T-cell (primary cell): ENCODE measurements at regions not wholly inside any gene's neighbourhood (a gene's known extent, or its start where the extent isn't known, plus 50 kb on each side); places are given as distances from the start of the nearest gene placed in this dataset.

Experiments
- ATAC-seq, 4 experiments: fragments of 200-7000 bp in 3 of 4; fragments of 150-1000 bp in 1 of 4; cut with Tn5 transposase; replicated peaks in 1 of 4; 1 replicate in 3 of 4; 2 replicates in 1 of 4; pipeline ENCODE4 v1.10.0; 2021; ENCODE audit warnings: moderate library complexity in 3 of 4, mild to moderate bottlenecking in 2 of 4, moderate number of reproducible peaks in 1 of 4
- CTCF ChIA-PET, 2 donors: fragments of 300-600 bp; sonication (Branson Sonifier 250); formaldehyde crosslinking; loops; one replicate each; lab custom pipeline; 2022; ENCODE audit warnings: antibody characterized with exemption in 2 of 2; lab: Charles Lee
- POLR2A ChIA-PET, 2 donors: fragments of 300-600 bp; sonication (Branson Sonifier 250); formaldehyde crosslinking; loops; one replicate each; lab custom pipeline; 2022; ENCODE audit warnings: antibody characterized with exemption in 2 of 2; lab: Charles Lee
- DNase-seq, 35 experiments: peaks; one replicate each; pipeline versions ENCODE4 v3.0.0 to v3.0.0-alpha.2; 2013 to 2023
- H3K27ac ChIP-seq: one replicate; pipeline ENCODE4 v1.5.1; 2013; ENCODE audit warnings: low read length
- H3K27me3 ChIP-seq, 2 experiments: replicated peaks in 1 of 2; 1 replicate in 1 of 2; 2 replicates in 1 of 2; pipeline versions ENCODE4 v1.6.1 to v1.7.0; 2013; ENCODE audit warnings: low read length in 1 of 2, mixed read lengths in 1 of 2; ENCODE audit not compliant: control insufficient read depth in 2 of 2, insufficient read depth in 2 of 2; ENCODE audit errors: extremely low read depth in 1 of 2
- H3K36me3 ChIP-seq, 2 donors: 1 replicate in 1 of 2; 2 replicates in 1 of 2; pipeline versions ENCODE4 v1.6.1 to v1.7.0; 2013; ENCODE audit warnings: low read length in 1 of 2; ENCODE audit not compliant: control insufficient read depth in 2 of 2, insufficient read depth in 1 of 2; ENCODE audit errors: extremely low read depth in 1 of 2
- H3K4me1 ChIP-seq, 2 experiments: 1 replicate in 1 of 2; 2 replicates in 1 of 2; pipeline versions ENCODE4 v1.6.1 to v1.7.0; 2013; ENCODE audit warnings: low read length in 2 of 2, mixed read lengths in 1 of 2; ENCODE audit not compliant: insufficient read depth in 2 of 2, control insufficient read depth in 1 of 2; ENCODE audit errors: extremely low read depth in 1 of 2
- H3K4me3 ChIP-seq, 2 donors: 1 replicate in 1 of 2; 2 replicates in 1 of 2; pipeline versions ENCODE4 v1.5.1 to v1.7.0; 2013; ENCODE audit warnings: mild to moderate bottlenecking in 2 of 2, low read length in 1 of 2, moderate library complexity in 1 of 2; ENCODE audit not compliant: control insufficient read depth in 1 of 2; ENCODE audit errors: extremely low read depth in 1 of 2
- H3K9me3 ChIP-seq: 2 replicates; pipeline ENCODE4 v1.7.0; 2013
- H3K27ac Mint-ChIP-seq, 2 donors: one replicate each; pipeline ENCODE4 v1.8.0; 2020 to 2021; ENCODE audit warnings: mild to moderate bottlenecking in 2 of 2, mixed read lengths in 2 of 2
- H3K27me3 Mint-ChIP-seq, 2 donors: one replicate each; pipeline ENCODE4 v1.8.0; 2021 to 2022; ENCODE audit warnings: mixed read lengths in 2 of 2
- H3K36me3 Mint-ChIP-seq: one replicate; pipeline ENCODE4 v1.8.0; 2021; ENCODE audit warnings: mixed read lengths
- H3K4me1 Mint-ChIP-seq, 3 donors: one replicate each; pipeline ENCODE4 v1.8.0; 2020 to 2022; ENCODE audit warnings: mixed read lengths in 3 of 3, mild to moderate bottlenecking in 1 of 3
- H3K4me3 Mint-ChIP-seq, 3 donors: one replicate each; pipeline ENCODE4 v1.8.0; 2020 to 2022; ENCODE audit warnings: mild to moderate bottlenecking in 3 of 3, mixed read lengths in 3 of 3, moderate library complexity in 3 of 3
- H3K9me3 Mint-ChIP-seq, 3 donors: one replicate each; pipeline ENCODE4 v1.8.0; 2020 to 2022; ENCODE audit warnings: mixed read lengths in 3 of 3
- WGBS: methylation state at CpG from one replicate; pipeline ENCODE4 v1.1.5; 2013; ENCODE audit warnings: missing lambda C conversion rate; ENCODE audit not compliant: insufficient coverage; 5-methylcytosine and 5-hydroxymethylcytosine counted together

DNA sequence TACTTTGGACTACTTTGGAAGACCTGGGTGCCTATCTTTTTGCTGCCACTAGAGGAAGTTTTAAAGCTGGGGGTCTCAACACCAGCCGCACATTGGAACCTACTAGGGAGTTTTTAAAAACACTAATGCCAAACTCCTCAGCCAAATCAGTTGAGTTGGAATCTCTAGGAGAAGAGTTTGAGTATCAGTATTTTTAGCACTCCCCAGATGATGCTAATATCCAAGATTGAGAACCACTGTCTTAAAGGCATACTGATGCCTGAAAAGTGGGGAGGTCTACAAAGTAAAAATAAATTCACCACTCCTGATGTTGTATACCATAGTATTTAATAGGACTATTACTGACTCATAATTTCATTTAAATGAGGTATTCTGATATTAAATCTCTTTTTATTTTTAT is 62.9 kb upstream of the COL21A1 start:
- no CpG with 5 or more reads among the region's 1 CpG for WGBS
- H3K9me3 ChIP-seq = no peaks in the 10 kb centered on the region
- no peak for ATAC-seq
- H3K27ac Mint-ChIP-seq = no peak overlapping the region
- H3K4me3 ChIP-seq = no peak overlapping the region
- no peaks in the 10 kb centered on the region for H3K4me1 ChIP-seq
- H3K4me3 Mint-ChIP-seq = no peak overlapping the region
- no peak overlapping the region for H3K27ac ChIP-seq
- H3K36me3 ChIP-seq = no peaks in the 10 kb centered on the region
- ChIA-PET CTCF (no interaction called here), POLR2A (interaction anchor here in 1 of 2 donors (0.6 kb wide), 1 partner anchor 28 kb away, joined by 4 read pairs; no protein-coding TSS in a partner anchor)
- H3K27me3 ChIP-seq = no peaks in the 10 kb centered on the region
- no peaks in the 10 kb centered on the region for H3K36me3 Mint-ChIP-seq
- peaks cover 0 to 7% of the 10 kb centered on the region in 2 donors for H3K27me3 Mint-ChIP-seq
- DNase-seq = no peak
- peaks cover 3 to 8% (median 8%) of the 10 kb centered on the region in 3 donors for H3K9me3 Mint-ChIP-seq
- no peaks in the 10 kb centered on the region for H3K4me1 Mint-ChIP-seq

DNA sequence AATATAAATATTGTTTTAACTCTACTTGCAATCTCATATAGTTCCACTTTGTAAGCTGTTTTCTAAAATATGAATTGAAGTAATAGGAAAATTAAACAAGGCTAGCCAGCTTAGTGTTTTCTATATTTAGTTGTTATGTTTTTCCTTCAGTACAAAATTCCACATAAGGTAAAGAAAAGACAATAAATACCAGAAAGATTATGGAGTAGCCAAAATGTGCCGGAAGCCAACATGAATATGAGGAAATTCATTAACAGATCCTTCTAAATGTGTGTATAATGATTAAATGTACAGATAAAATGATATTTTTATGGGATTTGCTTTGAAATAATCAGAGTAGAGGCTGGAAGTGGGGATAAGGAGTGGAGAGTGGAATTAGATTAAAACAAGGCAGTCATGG is 52.5 kb upstream of the COL21A1 start:
- Mint-ChIP-seq H3K27me3 (peaks cover 0 to 3% of the 10 kb centered on the region in 2 donors), H3K36me3 (no peaks in the 10 kb centered on the region), H3K9me3 (peaks cover 0 to 8% (median 0%) of the 10 kb centered on the region in 3 donors), H3K4me1 (no peaks in the 10 kb centered on the region), H3K4me3 (no peak overlapping the region), H3K27ac (no peak overlapping the region)
- DNase-seq (no peak), ATAC-seq (no peak)
- POLR2A ChIA-PET = interaction anchor here in 1 of 2 donors (0.6 kb wide), 1 partner anchor 22 kb away, joined by 3 read pairs; no protein-coding TSS in a partner anchor
- Histone ChIP-seq H3K36me3 (no peaks in the 10 kb centered on the region), H3K27me3 (no peaks in the 10 kb centered on the region), H3K27ac (no peak overlapping the region), H3K4me3 (no peak overlapping the region), H3K4me1 (no peaks in the 10 kb centered on the region), H3K9me3 (no peaks in the 10 kb centered on the region)
- WGBS = no CpG with 5 or more reads among the region's 1 CpG
- CTCF ChIA-PET = no interaction called here

DNA sequence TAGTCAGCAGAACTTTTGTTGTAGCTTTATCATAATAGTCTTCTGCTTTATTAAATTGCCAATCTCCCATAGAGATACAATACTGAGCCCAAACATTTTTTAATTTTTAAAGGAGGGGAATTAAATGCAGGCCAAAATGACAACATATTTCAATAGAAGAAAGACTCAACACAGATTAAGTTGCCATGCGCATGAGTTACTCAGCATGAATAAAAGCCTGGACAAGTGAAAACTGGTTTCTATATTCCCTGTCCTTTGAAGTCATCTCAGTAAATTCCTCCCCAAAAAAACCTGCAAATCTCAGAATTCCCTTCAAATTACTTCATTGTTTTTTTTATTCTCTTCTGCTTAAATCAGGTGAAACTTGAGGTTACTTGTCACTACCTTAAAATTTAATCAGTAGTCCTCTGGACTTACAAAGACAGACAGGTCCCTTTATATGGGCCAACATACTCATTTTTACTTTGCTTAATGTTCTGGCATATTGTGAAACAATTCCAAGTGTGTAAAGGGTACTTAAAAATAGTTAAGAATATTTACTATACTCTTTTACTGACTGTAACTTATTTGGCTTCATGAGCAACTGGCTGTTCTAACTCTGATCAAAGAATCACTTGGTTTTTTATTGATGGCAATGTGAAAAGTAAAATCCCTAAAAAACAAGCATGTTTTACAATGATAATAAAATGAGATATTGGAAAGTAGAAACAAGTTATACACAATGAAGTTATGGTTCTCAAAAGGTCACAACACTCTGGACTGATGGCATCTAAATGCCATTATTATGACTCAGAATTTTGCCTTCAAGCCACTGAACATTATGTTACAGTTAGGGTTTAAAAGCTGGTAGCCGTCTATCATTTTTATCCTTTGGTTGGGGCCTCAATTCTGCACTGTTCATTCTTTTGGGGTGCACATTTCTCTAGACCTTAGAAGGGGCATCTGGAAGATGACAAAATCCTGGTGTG is 49.9 kb upstream of the COL21A1 start:
- Mint-ChIP-seq H3K36me3 (no peaks in the 10 kb centered on the region), H3K4me1 (no peaks in the 10 kb centered on the region), H3K9me3 (peaks cover 0 to 4% (median 0%) of the 10 kb centered on the region in 3 donors), H3K27me3 (no peaks in the 10 kb centered on the region), H3K27ac (no peak overlapping the region), H3K4me3 (no peak overlapping the region)
- H3K36me3 ChIP-seq = no peaks in the 10 kb centered on the region
- DNase-seq = no peak
- 100% methylated on average over 1 of the region's 2 CpGs for WGBS
- POLR2A ChIA-PET = no interaction called here
- no peaks in the 10 kb centered on the region for H3K27me3 ChIP-seq
- no peak overlapping the region for H3K4me3 ChIP-seq
- H3K4me1 ChIP-seq = no peaks in the 10 kb centered on the region
- no peak overlapping the region for H3K27ac ChIP-seq
- no peaks in the 10 kb centered on the region for H3K9me3 ChIP-seq
- no peak for ATAC-seq
- CTCF ChIA-PET = no interaction called here
